ENCODE measurements at regions not wholly inside any gene's neighbourhood (a gene's known extent, or its start where the extent isn't known, plus 50 kb on each side); places are given as distances from the start of the nearest gene placed in this dataset.

DNA sequence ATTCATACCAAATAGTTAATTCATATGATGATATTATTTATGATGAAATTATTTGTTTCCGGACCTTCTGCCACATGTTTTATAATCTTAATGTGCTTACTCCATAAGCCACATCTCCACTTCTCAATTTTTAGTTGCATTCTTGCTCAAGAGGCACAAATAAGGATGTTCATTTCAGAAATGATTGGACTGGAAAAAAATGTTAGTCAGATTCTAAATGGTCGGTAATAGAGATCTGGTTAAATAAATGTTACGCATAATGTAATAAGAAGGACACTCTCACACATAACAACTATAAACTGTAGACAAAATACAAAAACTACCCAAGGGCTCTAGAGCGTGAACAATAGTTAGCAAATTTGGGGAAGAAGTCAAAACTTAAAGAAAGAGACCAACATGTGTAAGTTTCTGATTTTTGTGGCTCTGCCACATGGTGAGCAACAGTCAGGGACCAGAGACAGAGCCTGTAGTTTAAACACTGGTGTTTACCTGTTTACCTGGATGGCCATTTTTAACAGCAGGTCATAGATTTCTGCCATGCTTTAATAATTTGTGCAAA lies 554.3 kb upstream of the CLINT1 start:
- H3K27me3 ChIP-seq (ENCODE audit: control insufficient read depth, insufficient read depth, low read length), result no peaks in the 10 kb centered on the region
- no peaks in the 10 kb centered on the region for H3K36me3 ChIP-seq (ENCODE audit: control insufficient read depth, insufficient read depth, low read length)
- DNase-seq (ENCODE audit: low read depth), result no peak
- H3K4me3 ChIP-seq (ENCODE audit: low read depth, low read length), result no peak overlapping the region
- TF ChIP-seq, protein P1, sequence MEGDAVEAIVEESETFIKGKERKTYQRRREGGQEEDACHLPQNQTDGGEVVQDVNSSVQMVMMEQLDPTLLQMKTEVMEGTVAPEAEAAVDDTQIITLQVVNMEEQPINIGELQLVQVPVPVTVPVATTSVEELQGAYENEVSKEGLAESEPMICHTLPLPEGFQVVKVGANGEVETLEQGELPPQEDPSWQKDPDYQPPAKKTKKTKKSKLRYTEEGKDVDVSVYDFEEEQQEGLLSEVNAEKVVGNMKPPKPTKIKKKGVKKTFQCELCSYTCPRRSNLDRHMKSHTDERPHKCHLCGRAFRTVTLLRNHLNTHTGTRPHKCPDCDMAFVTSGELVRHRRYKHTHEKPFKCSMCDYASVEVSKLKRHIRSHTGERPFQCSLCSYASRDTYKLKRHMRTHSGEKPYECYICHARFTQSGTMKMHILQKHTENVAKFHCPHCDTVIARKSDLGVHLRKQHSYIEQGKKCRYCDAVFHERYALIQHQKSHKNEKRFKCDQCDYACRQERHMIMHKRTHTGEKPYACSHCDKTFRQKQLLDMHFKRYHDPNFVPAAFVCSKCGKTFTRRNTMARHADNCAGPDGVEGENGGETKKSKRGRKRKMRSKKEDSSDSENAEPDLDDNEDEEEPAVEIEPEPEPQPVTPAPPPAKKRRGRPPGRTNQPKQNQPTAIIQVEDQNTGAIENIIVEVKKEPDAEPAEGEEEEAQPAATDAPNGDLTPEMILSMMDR (IDR thresholded peaks at IDR 0.05; ENCODE audit: insufficient read depth, low read length, poor library complexity, severe bottlenecking), result no peak

- H3K27me3 ChIP-seq (ENCODE audit: control insufficient read depth, insufficient read depth, low read length), result no peaks in the 10 kb centered on the region
- TF ChIP-seq, protein P1 (IDR thresholded peaks at IDR 0.05; ENCODE audit: insufficient read depth, low read length, poor library complexity, severe bottlenecking), result no peak
- H3K4me3 ChIP-seq (ENCODE audit: low read depth, low read length), result no peak overlapping the region
- no peaks in the 10 kb centered on the region for H3K36me3 ChIP-seq (ENCODE audit: control insufficient read depth, insufficient read depth, low read length)
- no peak for DNase-seq (ENCODE audit: low read depth)
Observed at GRCh38 chr5:158410976-158411375, 552.0 kb upstream of the CLINT1 start.

DNA sequence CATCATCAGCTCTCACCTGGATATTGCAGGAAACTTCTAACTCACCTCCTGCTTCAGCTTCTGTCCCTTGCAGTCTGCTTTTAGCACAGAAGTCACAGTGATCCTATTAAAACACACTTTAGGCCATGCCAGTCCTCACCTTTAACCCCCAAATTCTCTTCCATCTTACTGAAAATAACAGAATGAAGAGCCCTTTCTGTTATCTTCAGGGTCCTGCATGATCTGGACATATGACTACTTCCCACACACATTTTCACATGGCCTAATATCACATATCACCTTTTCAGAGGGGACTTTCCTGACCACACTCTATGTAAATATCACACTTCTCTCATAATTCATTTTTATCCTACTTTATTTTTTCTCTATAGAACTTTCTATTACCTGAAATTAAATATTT lies 550.6 kb upstream of the CLINT1 start:
- TF ChIP-seq, protein P1 (IDR thresholded peaks at IDR 0.05; ENCODE audit: insufficient read depth, low read length, poor library complexity, severe bottlenecking), result no peak
- Histone ChIP-seq H3K27me3 (ENCODE audit: control insufficient read depth, insufficient read depth, low read length) (no peaks in the 10 kb centered on the region), H3K36me3 (ENCODE audit: control insufficient read depth, insufficient read depth, low read length) (no peaks in the 10 kb centered on the region), H3K4me3 (ENCODE audit: low read depth, low read length) (no peak overlapping the region)
- DNase-seq (ENCODE audit: low read depth), result no peak

- Histone ChIP-seq H3K27me3 (ENCODE audit: control insufficient read depth, insufficient read depth, low read length) (no peaks in the 10 kb centered on the region), H3K36me3 (ENCODE audit: control insufficient read depth, insufficient read depth, low read length) (no peaks in the 10 kb centered on the region), H3K4me3 (ENCODE audit: low read depth, low read length) (no peak overlapping the region)
- no peak for DNase-seq (ENCODE audit: low read depth)
- TF ChIP-seq, protein P1 (IDR thresholded peaks at IDR 0.05; ENCODE audit: insufficient read depth, low read length, poor library complexity, severe bottlenecking), result no peak
Observed at GRCh38 chr5:158407824-158408195, 548.9 kb upstream of the CLINT1 start.

GRCh38 chr5:158406884-158407823 lies 548.2 kb upstream of the CLINT1 start:
- TF ChIP-seq, protein P1 (IDR thresholded peaks at IDR 0.05; ENCODE audit: insufficient read depth, low read length, poor library complexity, severe bottlenecking), result no peak
- DNase-seq (ENCODE audit: low read depth), result no peak
- Histone ChIP-seq H3K36me3 (ENCODE audit: control insufficient read depth, insufficient read depth, low read length) (no peaks in the 10 kb centered on the region), H3K4me3 (ENCODE audit: low read depth, low read length) (no peak overlapping the region), H3K27me3 (ENCODE audit: control insufficient read depth, insufficient read depth, low read length) (no peaks in the 10 kb centered on the region)
